ENCODE measurements at regions not wholly inside any gene's neighbourhood (a gene's known extent, or its start where the extent isn't known, plus 50 kb on each side); places are given as distances from the start of the nearest gene placed in this dataset.
"Not testable (repeated sequence)": the region's sequence is repeated elsewhere in the genome, so short reads cannot be mapped to it uniquely, and the experiment has no call there.

DNA sequence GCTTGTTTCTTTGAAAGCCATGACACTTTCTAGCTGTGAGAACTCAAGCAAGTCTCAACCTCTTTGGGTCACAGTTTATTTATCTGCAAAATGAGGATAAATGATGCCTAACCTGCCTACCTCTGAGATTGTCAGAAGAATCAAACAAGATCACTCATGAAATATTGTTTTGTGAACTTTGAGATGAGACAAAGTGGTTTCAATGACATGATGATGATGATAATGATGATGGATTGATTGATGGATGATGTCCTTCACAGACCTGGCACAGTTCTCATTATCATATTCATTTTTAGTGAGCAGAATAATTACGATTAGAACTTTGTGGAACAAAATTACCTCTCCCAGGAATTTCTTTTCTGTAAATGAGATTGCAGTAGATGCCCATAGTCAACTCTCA, 129.2 kb downstream of the HHIPL2 start:
- ATAC-seq = no peak
- intact Hi-C loops (cut with DNase I, micrococcal nuclease) = no loop called here

DNA sequence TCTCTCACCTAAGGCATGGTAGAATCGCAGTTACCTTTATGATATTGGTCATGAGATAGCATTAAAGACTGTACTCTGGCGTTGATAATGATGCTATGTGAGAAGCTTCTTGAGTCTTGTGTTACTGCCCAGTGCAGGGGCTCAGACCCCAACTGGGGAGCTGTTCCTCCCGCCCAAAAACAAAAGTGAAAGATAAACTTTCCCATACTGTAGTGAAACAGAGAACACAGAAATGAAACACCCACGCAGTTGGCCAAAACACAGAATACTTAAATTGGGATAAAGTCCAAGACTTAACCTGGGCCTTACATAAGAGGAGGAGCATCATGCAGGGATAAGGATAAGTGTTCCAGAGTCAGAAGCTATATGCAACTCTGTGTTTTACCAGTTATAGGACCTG, 130.6 kb downstream of the HHIPL2 start:
- DNase-seq (no peak), ATAC-seq (no peak)
- intact Hi-C loops (cut with DNase I, micrococcal nuclease) = no loop called here

More for the DNA sequence above, 129.2 kb downstream of the HHIPL2 start:
- no peak for DNase-seq

DNA sequence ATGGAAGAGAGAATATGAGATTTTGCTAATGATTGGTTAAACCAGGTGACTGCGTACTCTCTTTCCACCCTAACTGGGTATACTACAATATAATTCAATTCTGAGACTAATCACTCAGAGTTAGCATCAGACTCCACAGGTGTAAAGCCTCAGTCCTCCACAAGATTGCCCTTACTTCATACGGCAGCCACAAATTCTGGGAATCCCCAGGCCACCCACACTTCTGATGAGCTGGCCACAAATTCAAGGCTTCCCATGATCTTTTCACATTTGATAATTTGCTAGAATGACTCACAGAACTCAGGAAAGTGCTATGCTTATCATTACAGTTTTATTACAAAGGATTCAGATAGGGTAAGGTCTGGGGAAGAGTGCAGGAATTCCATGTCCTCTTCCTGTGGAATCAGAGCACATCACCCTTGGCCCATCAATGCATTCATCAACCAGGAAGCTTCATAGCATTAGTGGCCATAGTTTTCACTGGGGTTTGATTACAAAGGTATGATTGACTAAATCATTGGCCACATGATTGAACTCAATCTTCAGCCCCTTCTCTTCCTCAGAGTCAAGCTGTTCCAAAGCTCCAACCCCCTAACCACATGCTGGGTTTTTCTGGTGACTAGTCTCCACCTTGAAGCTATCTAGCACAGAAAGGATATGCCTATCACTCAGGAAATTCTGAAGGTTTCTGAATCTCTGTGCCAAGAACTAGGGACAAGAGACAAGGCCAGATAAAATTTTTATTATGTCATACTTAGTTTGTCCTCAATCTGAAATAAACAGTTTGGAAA, 131.7 kb downstream of the HHIPL2 start:
- intact Hi-C loops (cut with DNase I, micrococcal nuclease) = no loop called here
- no peak for ATAC-seq

DNA sequence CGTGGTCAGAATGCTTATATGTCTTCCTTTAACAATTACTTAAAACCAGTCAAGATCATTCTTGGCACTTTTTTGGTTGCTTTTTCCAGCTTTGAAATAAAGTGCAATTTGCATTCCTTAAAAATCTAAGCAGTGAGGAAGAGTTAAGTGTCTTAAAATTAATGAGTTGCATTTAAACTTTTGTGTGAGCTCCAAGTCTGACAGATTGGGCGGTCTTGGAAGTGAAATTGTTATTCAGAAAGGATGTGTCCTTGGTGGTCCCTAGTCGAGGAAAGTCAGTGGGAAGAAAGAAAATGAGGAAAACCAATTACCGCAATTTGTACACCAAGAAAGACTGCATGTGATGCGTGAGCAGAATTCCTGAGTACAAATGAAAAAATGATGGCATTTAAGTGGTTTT, 132.5 kb downstream of the HHIPL2 start:
- intact Hi-C loops (cut with DNase I, micrococcal nuclease) = no loop called here
- DNase-seq = no peak
- no peak for ATAC-seq

More for the DNA sequence above, 131.7 kb downstream of the HHIPL2 start:
- DNase-seq = no peak

DNA sequence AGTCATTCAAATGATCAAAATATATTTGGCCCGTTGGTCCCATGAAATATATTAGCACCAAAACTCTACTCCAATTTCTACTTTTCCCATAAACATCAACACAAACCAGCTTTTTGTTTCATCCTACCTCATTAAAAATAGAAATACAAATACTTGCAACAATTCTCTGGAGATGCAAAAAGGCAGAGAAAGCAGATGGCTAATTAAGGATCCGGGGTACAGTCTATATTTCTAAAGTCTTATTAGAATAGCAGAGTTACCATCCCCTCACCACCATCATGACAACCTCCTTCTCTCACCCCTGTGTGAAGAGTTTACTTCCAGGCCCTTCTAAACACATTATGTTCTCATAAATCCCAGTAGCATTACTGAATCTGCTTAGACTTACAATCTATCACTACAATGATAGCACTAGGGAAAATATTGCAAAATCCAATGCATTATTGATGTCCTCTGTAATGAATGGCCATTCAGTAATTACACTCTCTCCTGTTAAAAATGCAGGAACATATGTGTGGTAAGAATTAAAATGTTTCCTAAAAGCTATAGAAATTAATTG, 133.8 kb downstream of the HHIPL2 start:
- intact Hi-C loops (cut with DNase I, micrococcal nuclease) = no loop called here
- DNase-seq = no peak
- no peak for ATAC-seq

DNA sequence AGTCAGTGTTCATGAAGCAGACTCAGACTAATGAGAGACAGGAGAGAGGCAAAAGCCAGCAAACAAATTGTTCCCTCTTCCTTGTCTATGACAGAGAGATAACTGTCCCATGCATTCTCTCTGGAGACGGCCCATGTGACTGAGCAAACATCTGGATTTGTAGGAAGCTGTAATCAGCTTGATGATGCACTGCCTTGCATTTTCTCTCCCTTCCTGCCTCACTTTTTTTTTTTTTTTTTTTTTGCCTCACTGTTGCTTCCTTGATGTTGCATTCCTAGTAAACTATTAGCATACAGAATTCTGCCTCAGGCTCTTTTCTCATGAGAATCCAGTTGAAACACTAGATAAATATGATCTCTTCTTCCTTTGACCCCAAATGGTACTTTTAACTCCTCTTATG, 134.5 kb downstream of the HHIPL2 start:
- no peak for DNase-seq
- intact Hi-C loops (cut with DNase I, micrococcal nuclease) = no loop called here
- no peak for ATAC-seq

DNA sequence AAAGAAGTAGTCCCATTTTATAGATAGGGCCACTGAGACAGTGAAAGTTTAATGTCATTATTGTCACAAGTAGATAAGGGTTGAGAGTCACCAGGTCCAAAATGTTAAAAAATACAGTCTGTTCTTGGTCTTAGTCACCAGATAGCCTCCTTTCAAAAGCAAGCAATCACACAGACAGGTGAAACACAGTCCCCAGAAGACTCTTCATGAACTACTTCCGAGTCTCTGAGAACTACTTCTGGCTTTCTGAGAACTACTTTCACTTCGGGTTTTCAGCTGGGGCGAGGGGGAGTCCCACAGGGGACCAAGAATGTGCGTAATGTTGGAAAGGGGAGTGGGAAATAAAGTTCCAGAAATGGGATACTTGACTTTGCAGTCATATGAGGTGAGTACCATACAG, 143.2 kb downstream of the HHIPL2 start:
- ATAC-seq = no peak
- intact Hi-C loops (cut with DNase I, micrococcal nuclease) = no loop called here
- DNase-seq = no peak

DNA sequence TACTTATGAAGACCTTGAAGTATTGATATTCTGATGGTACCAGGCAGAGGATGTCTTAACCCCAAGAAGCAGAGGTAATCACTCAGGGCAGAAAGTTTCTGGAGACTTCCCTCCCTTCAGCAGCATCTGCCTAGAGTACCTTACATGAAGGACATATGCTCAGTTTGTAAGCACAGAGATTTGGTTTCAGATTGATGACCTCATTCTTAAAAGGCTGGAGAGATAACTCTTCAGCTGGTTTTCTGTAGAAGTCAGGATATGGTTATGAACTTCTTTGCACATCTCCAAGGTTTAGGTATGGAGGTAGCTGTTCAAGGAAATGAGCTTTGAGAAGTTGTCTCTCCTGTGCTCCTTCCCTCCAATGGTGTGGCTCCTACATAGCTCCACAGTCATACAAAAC, 148.7 kb downstream of the HHIPL2 start:
- intact Hi-C loops (cut with DNase I, micrococcal nuclease) = no loop called here
- no peak for ATAC-seq
- no peak for DNase-seq

DNA sequence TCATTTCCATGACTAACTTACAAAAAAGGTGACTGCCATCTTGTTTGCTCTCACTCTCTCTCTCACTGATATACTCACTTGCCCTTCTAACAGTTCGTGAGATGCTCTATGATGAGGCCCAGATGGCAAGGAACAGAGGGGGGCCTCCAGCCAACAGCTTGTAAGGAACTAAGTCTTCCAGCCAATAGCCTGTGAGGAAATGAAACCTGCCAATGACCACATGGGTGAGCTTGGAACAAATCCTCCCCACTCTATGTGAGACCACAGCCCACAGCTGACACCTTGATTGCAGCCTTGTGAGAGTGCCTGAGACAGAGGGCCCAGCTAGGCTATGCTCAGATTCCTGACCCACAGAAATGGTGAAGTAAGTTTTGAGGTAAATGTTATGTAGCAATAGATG, 153.7 kb downstream of the HHIPL2 start:
- intact Hi-C loops (cut with DNase I, micrococcal nuclease) = no loop called here
- DNase-seq (no peak), ATAC-seq (no peak)

DNA sequence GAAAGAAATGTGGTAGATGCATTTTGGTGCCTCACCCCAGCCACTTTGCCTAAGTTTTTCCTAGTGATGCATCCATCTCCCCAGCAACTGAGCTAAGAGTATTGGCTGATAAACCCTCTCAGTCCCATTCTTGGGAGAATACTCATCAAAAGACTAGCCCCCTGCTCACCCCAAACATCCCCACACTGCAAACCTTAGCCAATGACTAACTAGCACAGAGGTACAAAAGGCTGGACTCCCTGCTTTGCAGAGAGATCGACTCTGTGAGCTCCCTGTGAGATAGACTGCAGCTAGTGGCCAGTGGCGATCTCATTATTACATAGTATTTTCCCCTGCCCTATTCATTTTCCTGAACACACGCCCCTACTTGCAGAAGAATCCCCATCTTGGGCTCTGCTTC, 155.3 kb downstream of the HHIPL2 start:
- intact Hi-C loops (cut with DNase I, micrococcal nuclease) = no loop called here
- ATAC-seq = no peak

DNA sequence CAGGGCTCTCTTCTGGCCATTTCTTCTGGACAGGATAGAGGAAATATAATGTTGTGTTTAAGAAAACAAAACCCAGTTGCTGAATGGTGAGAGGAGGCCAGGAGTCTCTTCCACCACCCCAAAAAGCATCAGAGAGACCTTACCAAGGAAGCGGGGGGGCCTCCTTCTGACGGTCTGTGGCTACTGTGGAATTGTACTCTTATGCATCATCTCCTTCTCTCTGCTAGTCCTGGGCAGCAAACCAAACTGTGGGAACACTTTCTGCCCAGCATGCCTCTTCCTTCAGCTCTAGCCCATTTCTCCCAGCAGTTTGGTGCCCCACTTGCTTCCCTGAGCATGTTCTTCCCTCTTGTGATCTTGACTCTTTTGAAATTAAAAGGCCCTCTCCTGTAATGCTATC, 157.7 kb downstream of the HHIPL2 start:
- DNase-seq = no peak
- intact Hi-C loops (cut with DNase I, micrococcal nuclease) = no loop called here
- ATAC-seq = no peak

More for the DNA sequence above, 155.3 kb downstream of the HHIPL2 start:
- DNase-seq = no peak

DNA sequence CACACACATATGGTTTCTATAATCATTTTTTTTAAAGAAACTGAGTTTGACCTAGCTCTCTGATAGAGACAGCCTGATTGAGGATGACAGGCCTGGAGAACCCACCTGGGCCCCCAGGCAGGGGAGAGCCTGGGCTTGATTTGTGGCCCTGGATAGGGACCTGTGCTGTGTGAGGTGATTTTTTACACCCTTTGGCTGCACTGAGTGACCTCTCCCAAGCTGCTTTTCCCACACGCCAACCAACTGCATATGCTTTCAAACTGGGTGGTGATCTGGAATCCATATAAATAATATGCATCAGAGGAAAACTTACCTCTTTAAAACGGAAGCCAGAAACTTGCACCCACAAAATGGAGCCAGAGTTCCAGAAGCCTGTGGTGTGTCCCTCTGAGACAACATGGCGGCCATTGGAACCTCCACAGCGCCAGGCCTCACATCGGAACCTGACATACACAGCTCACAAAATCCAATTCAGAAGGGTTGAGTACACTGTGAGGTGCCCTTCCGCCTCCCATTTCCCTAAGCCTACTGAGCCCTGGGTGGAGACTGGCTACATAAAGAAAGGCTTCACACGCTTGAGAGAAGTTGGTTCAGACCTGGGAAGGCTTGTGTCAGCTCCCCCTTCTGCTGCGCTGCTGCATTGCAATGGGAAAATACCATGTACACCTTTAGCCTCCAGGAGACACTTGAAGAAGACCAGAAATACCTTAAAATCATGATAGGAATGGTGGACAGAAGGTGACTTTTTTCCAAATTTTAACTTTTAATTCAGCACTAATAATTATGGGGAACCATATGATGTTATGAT, 160.7 kb downstream of the HHIPL2 start:
- intact Hi-C loops (cut with DNase I, micrococcal nuclease) = no loop called here
- DNase-seq (no peak), ATAC-seq (no peak)

DNA sequence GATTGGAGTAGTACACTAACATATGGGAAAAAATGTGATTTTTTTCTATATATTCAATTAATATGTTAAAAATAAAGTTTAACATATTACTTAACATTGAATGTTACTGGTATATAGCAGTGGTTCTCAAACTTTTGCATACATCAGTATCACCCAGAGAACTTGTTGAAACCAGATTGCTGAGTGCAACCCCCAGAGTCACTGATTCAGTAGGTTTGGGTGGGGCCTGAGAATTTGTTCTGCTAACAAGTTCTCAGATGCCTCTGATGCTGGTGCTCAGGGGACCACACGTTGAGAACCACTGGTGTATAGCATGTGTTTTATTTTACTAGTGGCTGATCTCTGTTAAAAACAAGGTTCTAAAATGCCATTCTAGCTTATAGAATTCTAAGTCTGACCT, 161.9 kb downstream of the HHIPL2 start:
- DNase-seq (no peak), ATAC-seq (no peak)
- intact Hi-C loops (cut with DNase I, micrococcal nuclease) = no loop called here

DNA sequence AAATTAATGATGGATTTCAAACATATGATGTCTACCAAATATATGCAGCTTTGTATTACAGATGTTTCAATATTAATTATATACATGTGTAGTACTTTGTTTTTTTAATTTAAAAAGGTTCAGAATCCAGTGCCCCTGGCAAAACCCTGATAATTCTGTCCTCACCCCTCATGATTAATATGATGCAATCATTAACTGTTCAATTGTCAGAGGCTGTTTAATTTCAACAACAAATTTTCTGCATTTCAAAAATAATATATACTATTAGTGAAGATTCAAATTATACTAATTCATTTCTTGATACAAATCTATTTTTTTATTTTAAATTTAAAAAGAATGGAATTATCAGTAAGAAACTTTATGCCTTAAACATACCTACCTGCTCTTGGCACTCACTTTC, 162.6 kb downstream of the HHIPL2 start:
- no peak for ATAC-seq
- intact Hi-C loops (cut with DNase I, micrococcal nuclease) = no loop called here
- no peak for DNase-seq

DNA sequence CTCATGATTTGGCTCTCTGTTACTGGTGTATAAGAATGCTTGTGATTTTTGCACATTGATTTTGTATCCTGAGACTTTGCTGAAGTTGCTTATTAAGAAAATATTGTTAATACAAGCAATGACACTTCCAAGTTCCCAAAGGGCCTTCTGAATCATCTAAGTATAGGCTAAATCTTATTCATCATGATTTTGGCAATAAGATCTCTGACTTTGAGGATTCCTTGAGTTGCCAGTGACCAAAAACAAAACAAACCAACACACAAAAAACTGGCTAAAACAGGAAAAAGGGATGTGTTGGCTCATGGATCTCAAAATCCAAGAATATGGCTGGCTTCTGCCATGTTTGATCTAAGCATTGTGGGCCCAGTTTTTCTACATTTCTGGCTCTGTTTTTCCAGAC, 163.4 kb downstream of the HHIPL2 start:
- intact Hi-C loops (cut with DNase I, micrococcal nuclease) = no loop called here
- DNase-seq (no peak), ATAC-seq (no peak)

DNA sequence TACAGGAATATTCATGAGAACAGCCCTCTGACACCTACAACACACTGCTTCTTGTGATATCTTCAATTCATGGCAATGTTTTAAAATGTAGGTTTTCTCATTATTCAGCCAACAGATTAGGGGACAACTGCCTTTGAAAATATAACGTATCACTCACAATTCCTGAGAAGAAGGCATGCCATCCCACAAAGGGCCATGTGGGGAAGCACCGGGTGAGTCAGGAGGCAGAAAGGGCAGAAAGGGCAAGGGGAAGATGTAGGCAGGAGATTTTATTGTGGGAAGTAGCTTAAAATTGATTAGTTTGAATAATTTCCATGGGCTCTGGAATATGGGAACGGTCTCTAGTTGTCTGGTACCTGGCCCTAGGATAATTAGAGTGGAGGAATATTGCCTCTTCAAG, 165.7 kb downstream of the HHIPL2 start:
- DNase-seq (no peak), ATAC-seq (no peak)
- intact Hi-C loops (cut with DNase I, micrococcal nuclease) = no loop called here

DNA sequence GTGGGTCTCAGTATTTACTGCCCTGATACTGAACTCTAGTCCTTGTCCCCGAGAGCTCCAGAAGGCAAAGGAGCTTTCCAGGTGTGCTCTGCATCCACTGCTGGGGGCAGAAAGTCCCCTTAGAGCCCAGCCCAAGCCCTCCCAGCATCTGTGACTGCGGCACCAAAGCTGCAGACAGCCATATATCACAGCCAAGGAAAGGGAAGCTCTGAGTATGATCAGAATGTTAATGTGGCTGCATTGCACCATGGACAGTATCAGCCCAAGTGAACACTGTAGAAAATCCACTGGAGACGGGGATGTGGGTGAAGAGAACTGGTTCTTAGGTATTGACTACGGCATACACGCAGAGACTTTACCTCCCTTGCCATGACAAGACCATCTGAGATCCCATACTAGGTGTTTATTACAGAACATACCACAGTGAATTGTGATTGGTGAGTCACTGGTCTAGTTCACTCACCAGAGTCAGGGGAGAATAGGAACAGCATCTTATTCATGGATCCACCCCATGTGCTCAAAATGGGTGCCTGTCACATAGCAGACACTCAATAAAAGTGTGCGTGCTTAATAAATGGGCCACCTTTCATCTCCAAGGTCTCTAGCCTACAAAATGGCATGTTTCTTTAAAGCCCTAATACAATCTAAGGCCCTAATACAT, 170.3 kb downstream of the HHIPL2 start:
- DNase-seq = no peak
- no peak for ATAC-seq
- intact Hi-C loops (cut with DNase I, micrococcal nuclease) = no loop called here

DNA sequence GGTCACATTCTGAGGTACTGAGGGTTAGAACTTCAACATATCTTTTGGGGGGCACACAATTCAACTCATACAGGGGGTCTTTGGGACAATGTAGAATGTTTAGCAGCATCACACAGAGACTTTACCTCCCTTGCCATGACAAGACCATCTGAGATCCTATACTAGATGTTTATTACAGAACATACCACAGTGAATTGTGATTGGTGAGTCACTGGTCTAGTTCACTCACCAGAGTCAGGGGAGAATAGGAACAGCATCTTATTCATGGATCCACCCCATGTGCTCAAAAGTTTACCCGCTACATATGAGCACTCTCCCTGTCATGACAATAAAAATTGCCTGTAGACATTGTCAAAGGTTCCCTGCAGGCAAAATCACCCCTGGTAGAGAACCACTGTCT, 171.1 kb downstream of the HHIPL2 start:
- intact Hi-C loops (cut with DNase I, micrococcal nuclease); ATAC-seq; DNase-seq: not testable (repeated sequence)

DNA sequence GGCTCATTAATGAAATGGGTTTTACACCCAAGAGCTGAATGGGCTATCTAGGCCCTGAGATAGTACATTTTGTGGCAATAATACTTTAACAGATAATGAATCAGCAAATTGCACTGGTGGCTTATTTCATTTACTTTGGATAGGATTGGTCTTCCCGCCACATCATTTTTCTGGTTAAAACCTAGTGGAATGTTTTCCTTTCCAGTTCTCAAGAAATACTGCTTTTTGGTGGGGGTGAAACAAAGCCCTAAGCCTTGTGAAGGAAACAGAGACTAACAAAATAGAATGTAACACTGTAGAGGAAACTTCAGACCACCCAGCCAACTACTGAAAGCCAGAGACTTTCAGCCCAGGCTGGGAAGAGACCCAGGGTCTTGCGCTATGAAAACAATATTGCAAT, 172.2 kb downstream of the HHIPL2 start:
- ATAC-seq (no peak), DNase-seq (no peak)
- intact Hi-C loops (cut with DNase I, micrococcal nuclease) = no loop called here
